ENCODE measurements at regions not wholly inside any gene's neighbourhood (a gene's known extent, or its start where the extent isn't known, plus 50 kb on each side); places are given as distances from the start of the nearest gene placed in this dataset.

GRCh38 chr5:109483395-109483971, 73.7 kb upstream of the PJA2 start:
- DNase-seq (ENCODE audit: extremely low read depth, low read depth), result no peak
- H3K4me3 ChIP-seq (replicated peaks; ENCODE audit: low read depth, low read length), result no peak overlapping the region
- no peak for TF ChIP-seq CTCF (IDR thresholded peaks at IDR 0.05; ENCODE audit: low read depth, low read length, missing control alignments)

GRCh38 chr5:109482748-109483147, 73.0 kb upstream of the PJA2 start:
- TF ChIP-seq CTCF (IDR thresholded peaks at IDR 0.05; ENCODE audit: low read depth, low read length, missing control alignments), result no peak
- DNase-seq (ENCODE audit: extremely low read depth, low read depth), result no peak
- no peak overlapping the region for H3K4me3 ChIP-seq (replicated peaks; ENCODE audit: low read depth, low read length)

- no peak for TF ChIP-seq CTCF (IDR thresholded peaks at IDR 0.05; ENCODE audit: low read depth, low read length, missing control alignments)
- no peak for DNase-seq (ENCODE audit: extremely low read depth, low read depth)
- no peak overlapping the region for H3K4me3 ChIP-seq (replicated peaks; ENCODE audit: low read depth, low read length)
Measured at GRCh38 chr5:109479260-109479860, 69.6 kb upstream of the PJA2 start.

- TF ChIP-seq CTCF (IDR thresholded peaks at IDR 0.05; ENCODE audit: low read depth, low read length, missing control alignments), result no peak
- H3K4me3 ChIP-seq (replicated peaks; ENCODE audit: low read depth, low read length), result no peak overlapping the region
- DNase-seq (ENCODE audit: extremely low read depth, low read depth), result no peak
Measured at GRCh38 chr5:109478830-109479229, 69.1 kb upstream of the PJA2 start.

GRCh38 chr5:109476292-109476691, 66.5 kb upstream of the PJA2 start:
- no peak overlapping the region for H3K4me3 ChIP-seq (replicated peaks; ENCODE audit: low read depth, low read length)
- DNase-seq (ENCODE audit: extremely low read depth, low read depth), result no peak
- no peak for TF ChIP-seq CTCF (IDR thresholded peaks at IDR 0.05; ENCODE audit: low read depth, low read length, missing control alignments)

- H3K4me3 ChIP-seq (replicated peaks; ENCODE audit: low read depth, low read length), result no peak overlapping the region
- no peak for DNase-seq (ENCODE audit: extremely low read depth, low read depth)
- no peak for TF ChIP-seq CTCF (IDR thresholded peaks at IDR 0.05; ENCODE audit: low read depth, low read length, missing control alignments)
Measured at GRCh38 chr5:109469896-109470662, 60.3 kb upstream of the PJA2 start.

Data from HFF-Myc (cell line).